GM12875 (cell line): ENCODE measurements at regions not wholly inside any gene's neighbourhood (a gene's known extent, or its start where the extent isn't known, plus 50 kb on each side); places are given as distances from the start of the nearest gene placed in this dataset.

Source experiments
- H3K4me3 ChIP-seq: one replicate; pipeline ENCODE4 v1.5.1; 2011; ENCODE audit warnings: low read depth, low read length, control low read depth
- TF ChIP-seq, protein P1 (sequence below): IDR thresholded peaks from 2 replicates; pipeline ENCODE4 v1.5.1; 2011; ENCODE audit warnings: low read depth, mild to moderate bottlenecking, control low read depth, inconsistent platforms, low read length, moderate library complexity, borderline replicate concordance; ENCODE audit not compliant: insufficient read depth

DNA sequence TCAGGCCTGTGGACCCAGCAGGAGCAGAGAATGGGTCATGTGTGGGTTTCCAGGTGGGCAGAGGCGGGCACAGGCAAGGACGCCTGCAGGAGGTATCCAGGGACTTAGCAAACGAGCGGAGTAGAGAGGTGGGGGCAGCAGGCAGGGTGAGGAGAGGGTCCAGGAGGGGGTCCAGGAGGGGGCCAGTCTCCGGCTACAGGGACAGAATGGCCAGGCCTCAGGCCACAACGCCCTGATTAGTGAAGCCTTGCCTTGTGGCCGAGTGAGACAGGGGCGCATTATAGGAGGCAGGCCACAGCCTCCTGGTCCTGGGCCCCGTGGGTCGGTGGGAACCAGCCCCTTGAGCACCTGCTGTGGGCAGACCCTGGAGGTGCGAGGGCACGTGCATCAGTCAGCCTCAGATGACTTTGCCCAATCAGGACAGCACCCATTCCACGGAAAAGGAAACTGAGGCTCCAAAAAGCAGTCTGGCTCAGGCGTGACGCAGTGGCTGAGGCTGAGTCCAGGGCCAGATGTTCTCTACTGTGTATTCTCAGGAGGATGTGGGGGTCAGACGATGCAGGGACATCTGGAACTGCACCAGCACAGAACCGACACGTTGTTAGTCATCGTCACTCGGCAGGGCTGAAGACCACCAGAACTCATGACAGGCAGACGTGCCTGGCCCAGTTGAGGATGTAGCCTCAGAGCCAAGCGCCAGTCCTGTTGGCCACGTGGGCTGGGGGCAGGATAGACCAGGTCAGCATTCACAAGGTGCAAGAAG, 113.7 kb downstream of the CRYAA start:
- TF ChIP-seq, protein P1, sequence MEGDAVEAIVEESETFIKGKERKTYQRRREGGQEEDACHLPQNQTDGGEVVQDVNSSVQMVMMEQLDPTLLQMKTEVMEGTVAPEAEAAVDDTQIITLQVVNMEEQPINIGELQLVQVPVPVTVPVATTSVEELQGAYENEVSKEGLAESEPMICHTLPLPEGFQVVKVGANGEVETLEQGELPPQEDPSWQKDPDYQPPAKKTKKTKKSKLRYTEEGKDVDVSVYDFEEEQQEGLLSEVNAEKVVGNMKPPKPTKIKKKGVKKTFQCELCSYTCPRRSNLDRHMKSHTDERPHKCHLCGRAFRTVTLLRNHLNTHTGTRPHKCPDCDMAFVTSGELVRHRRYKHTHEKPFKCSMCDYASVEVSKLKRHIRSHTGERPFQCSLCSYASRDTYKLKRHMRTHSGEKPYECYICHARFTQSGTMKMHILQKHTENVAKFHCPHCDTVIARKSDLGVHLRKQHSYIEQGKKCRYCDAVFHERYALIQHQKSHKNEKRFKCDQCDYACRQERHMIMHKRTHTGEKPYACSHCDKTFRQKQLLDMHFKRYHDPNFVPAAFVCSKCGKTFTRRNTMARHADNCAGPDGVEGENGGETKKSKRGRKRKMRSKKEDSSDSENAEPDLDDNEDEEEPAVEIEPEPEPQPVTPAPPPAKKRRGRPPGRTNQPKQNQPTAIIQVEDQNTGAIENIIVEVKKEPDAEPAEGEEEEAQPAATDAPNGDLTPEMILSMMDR: no peak
- no peak overlapping the region for H3K4me3 ChIP-seq

DNA sequence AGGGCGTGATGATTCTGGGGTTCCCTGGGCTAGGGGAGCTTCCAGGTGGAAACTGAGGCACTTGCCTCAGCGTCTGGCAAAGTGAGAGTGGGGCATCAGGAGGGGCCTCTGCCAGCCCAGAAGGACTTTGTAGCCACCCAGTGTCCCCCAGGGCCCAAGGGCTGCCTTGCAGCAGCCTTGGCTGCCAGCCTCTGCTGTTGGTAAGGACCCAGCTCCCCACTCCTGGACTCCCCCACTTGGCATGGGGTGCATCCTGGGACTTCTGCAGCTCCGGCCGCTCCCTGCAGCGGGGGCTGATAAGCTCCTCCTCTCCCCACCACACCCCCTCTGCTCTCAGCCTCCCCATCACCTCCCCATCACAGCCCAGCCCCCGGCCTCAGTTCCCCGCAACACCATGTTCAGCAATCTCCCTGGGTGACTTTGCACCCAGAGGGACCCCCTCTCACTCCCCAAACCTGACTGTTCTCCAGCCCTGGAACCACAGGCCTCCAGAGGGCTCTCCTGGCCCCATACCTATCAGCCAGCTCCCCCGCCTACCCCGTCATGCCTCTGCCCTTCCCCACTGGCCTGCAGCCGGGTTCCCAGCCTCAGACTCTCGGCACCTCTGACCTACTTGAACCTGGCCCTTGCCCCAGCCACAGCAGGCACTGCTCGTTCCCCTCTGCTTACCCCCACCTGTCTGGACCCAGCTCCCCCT, 113.0 kb downstream of the CRYAA start:
- TF ChIP-seq, protein P1: no peak
- H3K4me3 ChIP-seq: no peak overlapping the region

DNA sequence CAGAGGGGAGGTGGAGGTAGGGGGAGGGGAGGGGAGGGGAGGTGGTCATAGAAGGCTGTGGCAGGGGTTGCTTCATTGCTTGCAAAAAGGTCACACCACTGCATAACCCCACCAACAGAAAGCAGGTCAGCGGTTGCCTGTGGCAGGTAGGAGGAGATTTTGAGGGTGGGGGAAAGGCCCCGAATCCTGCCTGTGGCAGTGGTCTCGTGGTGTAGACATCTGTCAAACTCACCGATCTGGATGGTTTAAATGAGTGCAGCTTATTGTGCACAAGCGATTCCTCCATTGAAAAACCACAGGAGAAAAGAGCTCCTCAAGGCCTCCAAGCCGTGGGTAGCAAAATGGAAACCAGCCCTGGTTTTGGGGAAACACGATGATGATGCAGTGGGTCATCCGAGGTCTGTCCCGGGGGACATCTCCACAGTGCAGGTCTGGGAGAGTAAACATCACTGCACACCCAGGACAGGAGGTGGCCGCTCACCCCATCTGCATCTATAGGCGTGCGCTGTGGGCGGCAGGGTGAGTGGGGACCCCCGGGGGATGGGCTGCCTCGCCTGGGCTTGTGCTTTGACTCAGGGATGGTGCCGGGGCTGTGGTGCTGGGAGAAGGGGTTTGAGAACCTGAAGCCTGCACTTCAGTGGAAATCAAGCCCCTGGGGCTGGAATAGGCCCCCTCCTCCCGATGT, 112.3 kb downstream of the CRYAA start:
- H3K4me3 ChIP-seq: no peak overlapping the region
- TF ChIP-seq, protein P1: no peak

DNA sequence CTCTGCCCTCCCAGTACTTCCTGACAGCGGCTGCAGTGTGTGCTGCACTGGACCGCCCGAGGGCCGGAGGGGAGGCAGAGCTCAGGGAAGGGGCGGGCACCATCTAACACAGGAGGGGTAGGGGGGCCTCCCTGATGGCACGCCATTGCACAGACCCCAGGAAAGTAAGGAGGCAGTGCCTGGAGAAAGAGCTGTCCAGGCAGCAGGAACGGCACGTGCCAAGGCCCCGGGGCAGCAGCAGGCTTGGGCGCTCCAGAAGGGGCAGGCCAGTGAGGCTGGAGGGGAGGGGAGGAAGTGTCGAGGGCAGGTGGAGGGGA, 110.7 kb downstream of the CRYAA start:
- no peak overlapping the region for H3K4me3 ChIP-seq
- TF ChIP-seq, protein P1: no peak

DNA sequence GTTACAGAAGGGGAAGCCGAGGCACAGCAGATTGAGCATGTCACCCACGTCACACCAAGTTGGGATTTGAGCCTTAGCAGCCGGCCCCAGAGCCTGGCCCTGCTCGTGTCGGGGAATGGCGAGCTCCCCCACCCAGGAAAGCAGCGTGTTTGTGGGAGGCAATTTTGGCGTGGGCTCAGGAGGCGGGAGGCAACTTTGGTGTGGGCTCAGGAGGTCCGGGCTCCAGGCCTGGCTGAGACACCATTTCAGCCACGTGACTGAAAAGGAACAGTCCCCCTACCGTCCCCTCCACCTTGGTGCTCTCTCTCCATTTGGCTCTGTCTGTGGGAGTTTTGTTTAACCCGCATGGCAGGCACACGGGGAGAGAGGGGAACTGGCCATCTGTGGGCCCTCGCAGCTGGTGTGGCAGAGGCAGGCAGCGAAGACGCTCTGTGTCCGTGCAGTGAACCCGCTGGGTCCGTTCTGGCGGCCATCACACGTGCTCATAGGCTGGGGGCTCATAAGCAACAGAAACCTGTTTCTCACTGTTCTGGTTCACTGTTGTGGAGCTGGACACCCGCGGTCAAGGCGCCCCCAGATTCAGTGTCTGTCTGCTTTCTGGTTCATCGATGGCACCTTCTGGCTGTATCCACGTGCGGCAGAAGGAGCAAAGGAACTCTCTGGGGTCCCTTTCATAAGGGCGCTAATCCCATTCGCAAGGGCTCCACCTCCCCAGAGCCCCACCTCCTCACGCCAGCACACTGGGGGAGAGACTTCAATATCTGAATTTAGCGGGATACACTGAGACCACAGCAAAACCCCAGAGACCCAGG, 110.2 kb downstream of the CRYAA start:
- TF ChIP-seq, protein P1: no peak
- no peak overlapping the region for H3K4me3 ChIP-seq

DNA sequence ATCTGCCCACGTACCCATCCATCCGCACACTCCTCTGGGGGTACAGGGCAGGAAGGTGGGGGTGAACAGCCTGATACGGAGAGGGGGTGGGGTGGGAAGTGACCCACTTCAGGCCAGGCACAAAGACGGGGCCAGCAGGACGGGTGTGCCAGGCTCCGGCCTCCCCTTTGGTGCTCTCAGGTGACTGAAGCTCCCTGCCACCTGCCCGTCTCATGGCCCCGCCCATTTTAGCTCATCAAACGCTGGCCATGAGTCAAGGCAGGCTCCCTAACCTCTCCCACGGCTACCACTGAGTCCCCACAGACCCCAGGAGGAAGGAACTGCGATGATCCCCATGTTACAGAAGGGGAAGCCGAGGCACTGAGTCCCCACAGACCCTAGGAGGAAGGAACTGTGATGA, 109.6 kb downstream of the CRYAA start:
- TF ChIP-seq, protein P1: no peak
- no peak overlapping the region for H3K4me3 ChIP-seq
